ENCODE measurements at regions not wholly inside any gene's neighbourhood (a gene's known extent, or its start where the extent isn't known, plus 50 kb on each side); places are given as distances from the start of the nearest gene placed in this dataset.

DNA sequence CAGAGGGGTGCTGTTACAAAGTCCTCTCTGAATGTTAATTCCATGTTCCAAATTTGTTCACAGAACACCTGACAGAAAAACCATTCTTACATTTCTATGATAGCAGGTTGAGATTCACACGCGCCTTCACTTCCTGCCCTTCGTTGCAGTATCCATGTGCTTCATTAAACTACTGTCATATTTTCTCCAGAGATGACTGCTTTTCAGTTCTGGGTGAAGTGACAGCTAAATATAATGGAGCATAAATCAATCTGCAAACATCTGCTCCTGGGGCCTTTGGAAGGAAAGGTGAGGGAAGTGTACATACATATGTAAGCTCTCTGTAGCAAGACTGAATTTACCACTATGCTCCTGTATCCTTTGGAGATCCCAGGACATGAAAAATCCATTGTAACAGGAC, 750.2 kb downstream of the HDGFL1 start:
- TF ChIP-seq, protein P1, sequence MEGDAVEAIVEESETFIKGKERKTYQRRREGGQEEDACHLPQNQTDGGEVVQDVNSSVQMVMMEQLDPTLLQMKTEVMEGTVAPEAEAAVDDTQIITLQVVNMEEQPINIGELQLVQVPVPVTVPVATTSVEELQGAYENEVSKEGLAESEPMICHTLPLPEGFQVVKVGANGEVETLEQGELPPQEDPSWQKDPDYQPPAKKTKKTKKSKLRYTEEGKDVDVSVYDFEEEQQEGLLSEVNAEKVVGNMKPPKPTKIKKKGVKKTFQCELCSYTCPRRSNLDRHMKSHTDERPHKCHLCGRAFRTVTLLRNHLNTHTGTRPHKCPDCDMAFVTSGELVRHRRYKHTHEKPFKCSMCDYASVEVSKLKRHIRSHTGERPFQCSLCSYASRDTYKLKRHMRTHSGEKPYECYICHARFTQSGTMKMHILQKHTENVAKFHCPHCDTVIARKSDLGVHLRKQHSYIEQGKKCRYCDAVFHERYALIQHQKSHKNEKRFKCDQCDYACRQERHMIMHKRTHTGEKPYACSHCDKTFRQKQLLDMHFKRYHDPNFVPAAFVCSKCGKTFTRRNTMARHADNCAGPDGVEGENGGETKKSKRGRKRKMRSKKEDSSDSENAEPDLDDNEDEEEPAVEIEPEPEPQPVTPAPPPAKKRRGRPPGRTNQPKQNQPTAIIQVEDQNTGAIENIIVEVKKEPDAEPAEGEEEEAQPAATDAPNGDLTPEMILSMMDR (IDR thresholded peaks at IDR 0.05) = no peak
- no peak for TF ChIP-seq POLR2A (IDR thresholded peaks at IDR 0.05)

Measured in thyroid gland (tissue), 4 donors.